CD4-positive, alpha-beta T cell treated with Interleukin-2 at 100 ng/mL for 4 hours (primary cell): ENCODE measurements at regions not wholly inside any gene's neighbourhood (a gene's known extent, or its start where the extent isn't known, plus 50 kb on each side); places are given as distances from the start of the nearest gene placed in this dataset.

Experiments used
- DNase-seq: peaks from one replicate; pipeline ENCODE4 v3.0.0-alpha.2; 2020; ENCODE audit warnings: low spot score

GRCh38 chr13:80585531-80585930 lies 244.6 kb upstream of the SPRY2 start:
- DNase-seq = no peak

GRCh38 chr13:80584785-80585184 lies 243.9 kb upstream of the SPRY2 start:
- no peak for DNase-seq

- DNase-seq = no peak
Observed at GRCh38 chr13:80584306-80584705, 243.4 kb upstream of the SPRY2 start.

- DNase-seq = no peak
Observed at GRCh38 chr13:80577926-80578670, 237.2 kb upstream of the SPRY2 start.

- no peak for DNase-seq
Observed at GRCh38 chr13:80577285-80577684, 236.4 kb upstream of the SPRY2 start.

GRCh38 chr13:80574113-80574850 lies 233.4 kb upstream of the SPRY2 start:
- no peak for DNase-seq

GRCh38 chr13:80572923-80573316 lies 232.0 kb upstream of the SPRY2 start:
- DNase-seq = no peak

GRCh38 chr13:80572308-80572922 lies 231.5 kb upstream of the SPRY2 start:
- no peak for DNase-seq

- no peak for DNase-seq
Observed at GRCh38 chr13:80571346-80572307, 230.7 kb upstream of the SPRY2 start.

GRCh38 chr13:80563439-80563838 lies 222.5 kb upstream of the SPRY2 start:
- no peak for DNase-seq

GRCh38 chr13:80562433-80563156 lies 221.7 kb upstream of the SPRY2 start:
- no peak for DNase-seq

GRCh38 chr13:80560609-80561008 lies 219.7 kb upstream of the SPRY2 start:
- DNase-seq = no peak

GRCh38 chr13:80559944-80560343 lies 219.0 kb upstream of the SPRY2 start:
- no peak for DNase-seq

- no peak for DNase-seq
Observed at GRCh38 chr13:80558074-80558473, 217.1 kb upstream of the SPRY2 start.

- DNase-seq = no peak
Observed at GRCh38 chr13:80555796-80556678, 215.1 kb upstream of the SPRY2 start.

GRCh38 chr13:80552851-80553440 lies 212.0 kb upstream of the SPRY2 start:
- DNase-seq = no peak

GRCh38 chr13:80551650-80552497 lies 210.9 kb upstream of the SPRY2 start:
- no peak for DNase-seq

GRCh38 chr13:80550971-80551441 lies 210.1 kb upstream of the SPRY2 start:
- DNase-seq = no peak

GRCh38 chr13:80548915-80549314 lies 208.0 kb upstream of the SPRY2 start:
- no peak for DNase-seq
